ENCODE measurements at regions not wholly inside any gene's neighbourhood (a gene's known extent, or its start where the extent isn't known, plus 50 kb on each side); places are given as distances from the start of the nearest gene placed in this dataset.

- TF ChIP-seq EZH2 (IDR thresholded peaks at IDR 0.05; ENCODE audit: borderline replicate concordance) = no peak
- TF ChIP-seq, protein P1, sequence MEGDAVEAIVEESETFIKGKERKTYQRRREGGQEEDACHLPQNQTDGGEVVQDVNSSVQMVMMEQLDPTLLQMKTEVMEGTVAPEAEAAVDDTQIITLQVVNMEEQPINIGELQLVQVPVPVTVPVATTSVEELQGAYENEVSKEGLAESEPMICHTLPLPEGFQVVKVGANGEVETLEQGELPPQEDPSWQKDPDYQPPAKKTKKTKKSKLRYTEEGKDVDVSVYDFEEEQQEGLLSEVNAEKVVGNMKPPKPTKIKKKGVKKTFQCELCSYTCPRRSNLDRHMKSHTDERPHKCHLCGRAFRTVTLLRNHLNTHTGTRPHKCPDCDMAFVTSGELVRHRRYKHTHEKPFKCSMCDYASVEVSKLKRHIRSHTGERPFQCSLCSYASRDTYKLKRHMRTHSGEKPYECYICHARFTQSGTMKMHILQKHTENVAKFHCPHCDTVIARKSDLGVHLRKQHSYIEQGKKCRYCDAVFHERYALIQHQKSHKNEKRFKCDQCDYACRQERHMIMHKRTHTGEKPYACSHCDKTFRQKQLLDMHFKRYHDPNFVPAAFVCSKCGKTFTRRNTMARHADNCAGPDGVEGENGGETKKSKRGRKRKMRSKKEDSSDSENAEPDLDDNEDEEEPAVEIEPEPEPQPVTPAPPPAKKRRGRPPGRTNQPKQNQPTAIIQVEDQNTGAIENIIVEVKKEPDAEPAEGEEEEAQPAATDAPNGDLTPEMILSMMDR (IDR thresholded peaks at IDR 0.05; ENCODE audit: poor library complexity) = no peak
Observed at GRCh38 chr7:34357068-34357467, 300.9 kb upstream of the NPSR1 start.
